ENCODE measurements at regions not wholly inside any gene's neighbourhood (a gene's known extent, or its start where the extent isn't known, plus 50 kb on each side); places are given as distances from the start of the nearest gene placed in this dataset.

DNA sequence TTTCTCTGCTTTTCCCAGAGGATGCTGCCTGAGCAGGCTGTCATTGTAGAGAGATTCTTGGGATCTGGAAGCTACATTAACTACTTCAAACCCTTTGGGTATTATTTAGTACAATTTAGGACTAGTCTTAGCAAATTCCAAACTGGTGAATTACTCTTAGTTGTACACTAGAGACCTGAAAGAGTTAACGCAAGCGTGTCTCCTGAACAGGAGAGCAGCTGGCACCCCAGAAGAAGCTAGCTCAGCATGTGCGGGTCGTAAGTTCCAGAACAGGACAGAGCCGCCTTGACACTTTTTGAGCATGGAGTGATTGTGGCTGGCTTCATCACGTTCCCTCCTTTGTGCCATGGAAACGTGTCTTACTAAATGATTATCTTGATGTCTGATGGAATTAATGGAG, 495.7 kb upstream of the TPK1 start:
- no peak overlapping the region for H3K4me3 ChIP-seq
- no peaks in the 10 kb centered on the region for H3K79me2 ChIP-seq (replicated peaks; ENCODE audit: insufficient read depth)
- no peak for DNase-seq (ENCODE audit: low spot score)
- no peak overlapping the region for H3K27ac ChIP-seq (ENCODE audit: low read depth)
- TF ChIP-seq ZNF114 (CRISPR knock-in tag; IDR thresholded peaks at IDR 0.05) (no peak), ETS1 (IDR thresholded peaks at IDR 0.05) (no peak), CREB1 (CRISPR knock-in tag; IDR thresholded peaks at IDR 0.05; ENCODE audit: low read depth) (no peak)
- TF ChIP-seq, protein P1, sequence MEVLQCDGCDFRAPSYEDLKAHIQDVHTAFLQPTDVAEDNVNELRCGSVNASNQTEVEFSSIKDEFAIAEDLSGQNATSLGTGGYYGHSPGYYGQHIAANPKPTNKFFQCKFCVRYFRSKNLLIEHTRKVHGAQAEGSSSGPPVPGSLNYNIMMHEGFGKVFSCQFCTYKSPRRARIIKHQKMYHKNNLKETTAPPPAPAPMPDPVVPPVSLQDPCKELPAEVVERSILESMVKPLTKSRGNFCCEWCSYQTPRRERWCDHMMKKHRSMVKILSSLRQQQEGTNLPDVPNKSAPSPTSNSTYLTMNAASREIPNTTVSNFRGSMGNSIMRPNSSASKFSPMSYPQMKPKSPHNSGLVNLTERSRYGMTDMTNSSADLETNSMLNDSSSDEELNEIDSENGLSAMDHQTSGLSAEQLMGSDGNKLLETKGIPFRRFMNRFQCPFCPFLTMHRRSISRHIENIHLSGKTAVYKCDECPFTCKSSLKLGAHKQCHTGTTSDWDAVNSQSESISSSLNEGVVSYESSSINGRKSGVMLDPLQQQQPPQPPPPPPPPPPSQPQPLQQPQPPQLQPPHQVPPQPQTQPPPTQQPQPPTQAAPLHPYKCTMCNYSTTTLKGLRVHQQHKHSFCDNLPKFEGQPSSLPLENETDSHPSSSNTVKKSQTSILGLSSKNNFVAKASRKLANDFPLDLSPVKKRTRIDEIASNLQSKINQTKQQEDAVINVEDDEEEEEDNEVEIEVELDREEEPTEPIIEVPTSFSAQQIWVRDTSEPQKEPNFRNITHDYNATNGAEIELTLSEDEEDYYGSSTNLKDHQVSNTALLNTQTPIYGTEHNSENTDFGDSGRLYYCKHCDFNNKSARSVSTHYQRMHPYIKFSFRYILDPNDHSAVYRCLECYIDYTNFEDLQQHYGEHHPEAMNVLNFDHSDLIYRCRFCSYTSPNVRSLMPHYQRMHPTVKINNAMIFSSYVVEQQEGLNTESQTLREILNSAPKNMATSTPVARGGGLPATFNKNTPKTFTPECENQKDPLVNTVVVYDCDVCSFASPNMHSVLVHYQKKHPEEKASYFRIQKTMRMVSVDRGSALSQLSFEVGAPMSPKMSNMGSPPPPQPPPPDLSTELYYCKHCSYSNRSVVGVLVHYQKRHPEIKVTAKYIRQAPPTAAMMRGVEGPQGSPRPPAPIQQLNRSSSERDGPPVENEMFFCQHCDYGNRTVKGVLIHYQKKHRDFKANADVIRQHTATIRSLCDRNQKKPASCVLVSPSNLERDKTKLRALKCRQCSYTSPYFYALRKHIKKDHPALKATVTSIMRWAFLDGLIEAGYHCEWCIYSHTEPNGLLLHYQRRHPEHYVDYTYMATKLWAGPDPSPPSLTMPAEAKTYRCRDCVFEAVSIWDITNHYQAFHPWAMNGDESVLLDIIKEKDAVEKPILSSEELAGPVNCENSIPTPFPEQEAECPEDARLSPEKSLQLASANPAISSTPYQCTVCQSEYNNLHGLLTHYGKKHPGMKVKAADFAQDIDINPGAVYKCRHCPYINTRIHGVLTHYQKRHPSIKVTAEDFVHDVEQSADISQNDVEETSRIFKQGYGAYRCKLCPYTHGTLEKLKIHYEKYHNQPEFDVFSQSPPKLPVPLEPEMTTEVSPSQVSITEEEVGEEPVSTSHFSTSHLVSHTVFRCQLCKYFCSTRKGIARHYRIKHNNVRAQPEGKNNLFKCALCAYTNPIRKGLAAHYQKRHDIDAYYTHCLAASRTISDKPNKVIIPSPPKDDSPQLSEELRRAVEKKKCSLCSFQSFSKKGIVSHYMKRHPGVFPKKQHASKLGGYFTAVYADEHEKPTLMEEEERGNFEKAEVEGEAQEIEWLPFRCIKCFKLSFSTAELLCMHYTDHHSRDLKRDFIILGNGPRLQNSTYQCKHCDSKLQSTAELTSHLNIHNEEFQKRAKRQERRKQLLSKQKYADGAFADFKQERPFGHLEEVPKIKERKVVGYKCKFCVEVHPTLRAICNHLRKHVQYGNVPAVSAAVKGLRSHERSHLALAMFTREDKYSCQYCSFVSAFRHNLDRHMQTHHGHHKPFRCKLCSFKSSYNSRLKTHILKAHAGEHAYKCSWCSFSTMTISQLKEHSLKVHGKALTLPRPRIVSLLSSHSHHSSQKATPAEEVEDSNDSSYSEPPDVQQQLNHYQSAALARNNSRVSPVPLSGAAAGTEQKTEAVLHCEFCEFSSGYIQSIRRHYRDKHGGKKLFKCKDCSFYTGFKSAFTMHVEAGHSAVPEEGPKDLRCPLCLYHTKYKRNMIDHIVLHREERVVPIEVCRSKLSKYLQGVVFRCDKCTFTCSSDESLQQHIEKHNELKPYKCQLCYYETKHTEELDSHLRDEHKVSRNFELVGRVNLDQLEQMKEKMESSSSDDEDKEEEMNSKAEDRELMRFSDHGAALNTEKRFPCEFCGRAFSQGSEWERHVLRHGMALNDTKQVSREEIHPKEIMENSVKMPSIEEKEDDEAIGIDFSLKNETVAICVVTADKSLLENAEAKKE (CRISPR knock-in tag; IDR thresholded peaks at IDR 0.05): no peak
- TF ChIP-seq, protein P2, sequence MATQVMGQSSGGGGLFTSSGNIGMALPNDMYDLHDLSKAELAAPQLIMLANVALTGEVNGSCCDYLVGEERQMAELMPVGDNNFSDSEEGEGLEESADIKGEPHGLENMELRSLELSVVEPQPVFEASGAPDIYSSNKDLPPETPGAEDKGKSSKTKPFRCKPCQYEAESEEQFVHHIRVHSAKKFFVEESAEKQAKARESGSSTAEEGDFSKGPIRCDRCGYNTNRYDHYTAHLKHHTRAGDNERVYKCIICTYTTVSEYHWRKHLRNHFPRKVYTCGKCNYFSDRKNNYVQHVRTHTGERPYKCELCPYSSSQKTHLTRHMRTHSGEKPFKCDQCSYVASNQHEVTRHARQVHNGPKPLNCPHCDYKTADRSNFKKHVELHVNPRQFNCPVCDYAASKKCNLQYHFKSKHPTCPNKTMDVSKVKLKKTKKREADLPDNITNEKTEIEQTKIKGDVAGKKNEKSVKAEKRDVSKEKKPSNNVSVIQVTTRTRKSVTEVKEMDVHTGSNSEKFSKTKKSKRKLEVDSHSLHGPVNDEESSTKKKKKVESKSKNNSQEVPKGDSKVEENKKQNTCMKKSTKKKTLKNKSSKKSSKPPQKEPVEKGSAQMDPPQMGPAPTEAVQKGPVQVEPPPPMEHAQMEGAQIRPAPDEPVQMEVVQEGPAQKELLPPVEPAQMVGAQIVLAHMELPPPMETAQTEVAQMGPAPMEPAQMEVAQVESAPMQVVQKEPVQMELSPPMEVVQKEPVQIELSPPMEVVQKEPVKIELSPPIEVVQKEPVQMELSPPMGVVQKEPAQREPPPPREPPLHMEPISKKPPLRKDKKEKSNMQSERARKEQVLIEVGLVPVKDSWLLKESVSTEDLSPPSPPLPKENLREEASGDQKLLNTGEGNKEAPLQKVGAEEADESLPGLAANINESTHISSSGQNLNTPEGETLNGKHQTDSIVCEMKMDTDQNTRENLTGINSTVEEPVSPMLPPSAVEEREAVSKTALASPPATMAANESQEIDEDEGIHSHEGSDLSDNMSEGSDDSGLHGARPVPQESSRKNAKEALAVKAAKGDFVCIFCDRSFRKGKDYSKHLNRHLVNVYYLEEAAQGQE (IDR thresholded peaks at IDR 0.05; ENCODE audit: unreplicated experiment): no peak
- H4K20me1 ChIP-seq (replicated peaks; ENCODE audit: insufficient read depth): no peaks in the 10 kb centered on the region
- Mint-ChIP-seq H3K36me3 (ENCODE audit: low read depth) (peaks cover 10% of the 10 kb centered on the region; the same call in 2 of the 3 replicates), H3K27me3 (ENCODE audit: insufficient read depth, low read depth, poor library complexity) (peaks cover 2% of the 10 kb centered on the region), H3K9me3 (peaks cover 82% of the 10 kb centered on the region), H3K4me1 (no peaks in the 10 kb centered on the region), H3K4me3 (no peak overlapping the region), H3K27ac (no peak overlapping the region)
- H3F3A ChIP-seq (replicated peaks; ENCODE audit: low read depth): no peaks in the 10 kb centered on the region
- H3K27me3 ChIP-seq (ENCODE audit: insufficient read depth): no peaks in the 10 kb centered on the region
- H3K4me2 ChIP-seq: no peak overlapping the region
- no peaks in the 10 kb centered on the region for H3K4me1 ChIP-seq (ENCODE audit: insufficient read depth)
- no peaks in the 10 kb centered on the region for H3K9me2 ChIP-seq (ENCODE audit: insufficient read depth)
- ATAC-seq: no peak
- H2AFZ ChIP-seq: no peak overlapping the region
- H3K36me3 ChIP-seq (ENCODE audit: insufficient read depth): no peaks in the 10 kb centered on the region

Measured in GM23338 (cell line).